ENCODE measurements at regions not wholly inside any gene's neighbourhood (a gene's known extent, or its start where the extent isn't known, plus 50 kb on each side); places are given as distances from the start of the nearest gene placed in this dataset.

- TF ChIP-seq CTCF (IDR thresholded peaks at IDR 0.05) (no peak), EZH2 (IDR thresholded peaks at IDR 0.05; ENCODE audit: borderline replicate concordance, insufficient read depth, low read depth, low read length, poor library complexity, severe bottlenecking) (no peak)
Measured at GRCh38 chr2:138866797-138867196, 86.6 kb upstream of the NXPH2 start.

Measured in B cell (primary cell).